Activated CD4-positive, alpha-beta T cell treated with anti-CD3 and anti-CD28 coated beads, Interleukin-2, Interleukin-4, amounts not matched to agents 100 ng/mL and 50 ng/mL, durations not matched to agents 16 hours and 8 hours (primary cell): ENCODE measurements at regions not wholly inside any gene's neighbourhood (a gene's known extent, or its start where the extent isn't known, plus 50 kb on each side); places are given as distances from the start of the nearest gene placed in this dataset.

Experiments
- DNase-seq: peaks from one replicate; pipeline ENCODE4 v3.0.0-alpha.2; 2020; ENCODE audit warnings: low spot score

DNA sequence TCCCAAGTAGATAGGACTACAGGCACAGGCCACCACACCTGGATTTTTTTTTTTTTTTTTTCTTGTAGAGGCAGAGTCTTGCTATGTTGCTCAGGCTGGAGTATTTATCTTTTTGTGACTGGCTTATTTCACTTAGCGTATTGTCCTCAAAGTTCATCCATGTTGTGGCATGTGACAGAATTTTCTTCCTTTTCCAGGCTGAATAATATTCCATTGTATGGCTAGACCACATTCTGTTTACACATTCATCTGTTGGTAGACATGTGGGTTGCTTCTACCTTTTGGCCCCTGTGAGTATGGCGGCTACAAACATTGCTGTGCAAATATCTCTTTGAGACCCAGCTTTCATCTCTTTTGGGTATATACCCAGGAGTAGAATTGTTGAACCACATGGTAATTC lies 160.2 kb upstream of the SMAD3 start:
- DNase-seq, result no peak

DNA sequence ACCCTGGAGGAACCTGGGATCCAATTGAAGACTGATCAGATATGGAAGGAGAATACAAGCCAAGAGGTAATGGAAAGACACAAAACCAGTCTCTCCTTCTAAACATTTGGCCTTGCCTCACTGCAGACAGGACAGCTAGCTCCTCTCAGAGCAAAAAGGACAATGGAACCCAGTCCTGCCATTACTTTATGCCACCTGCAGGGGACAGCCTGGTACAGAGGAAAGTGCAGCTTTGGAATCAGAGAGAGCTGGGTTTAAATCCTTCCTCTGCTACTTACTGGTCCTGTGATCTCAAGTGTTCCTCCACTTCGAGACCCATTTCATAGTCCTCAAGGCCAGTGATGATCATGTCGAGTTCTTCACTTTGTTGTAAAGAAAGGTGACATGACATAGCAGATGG lies 159.4 kb upstream of the SMAD3 start:
- DNase-seq, result no peak

DNA sequence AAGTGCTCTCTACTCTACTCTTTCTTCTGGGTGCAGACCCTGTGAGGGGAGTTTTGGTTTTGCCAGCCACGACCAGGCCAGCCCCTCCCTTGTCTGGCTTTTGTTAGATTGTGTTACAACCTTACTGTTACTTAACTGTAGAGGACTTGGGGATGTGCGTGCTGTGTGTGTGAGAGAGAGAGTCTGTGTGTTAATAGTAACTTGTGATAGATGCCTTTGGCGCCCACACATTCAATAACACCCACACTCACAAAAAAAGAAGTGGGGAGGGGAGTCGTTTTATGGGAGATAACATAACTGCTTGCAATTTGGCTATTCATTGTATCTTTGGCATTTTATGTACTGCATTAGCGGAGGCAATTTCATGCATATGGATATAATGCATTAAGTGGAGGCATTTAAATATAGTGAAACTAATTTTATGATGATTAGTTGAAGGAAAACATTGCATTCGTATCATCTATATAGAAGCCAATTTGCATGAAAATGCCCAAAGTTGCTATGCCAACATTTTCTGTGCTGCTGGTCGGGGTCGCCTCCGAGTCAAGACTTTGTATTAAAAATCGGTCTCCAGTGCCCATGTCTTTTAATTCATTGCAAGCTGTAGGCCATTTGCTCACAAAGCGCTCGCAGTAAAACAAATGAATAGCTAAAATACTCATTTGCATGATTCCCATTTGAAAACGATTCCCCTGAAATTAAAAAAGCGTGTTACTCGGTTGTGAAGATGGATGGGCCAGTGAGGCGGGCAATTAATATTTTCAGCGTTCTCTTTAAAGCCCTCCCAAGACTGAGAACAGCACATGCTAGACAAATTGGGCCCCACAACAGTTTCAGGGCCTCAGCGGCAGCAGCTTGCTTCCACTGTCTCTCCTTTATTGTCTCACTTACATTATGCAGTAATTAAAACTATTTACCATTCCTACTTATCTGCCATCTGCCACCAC lies 158.5 kb upstream of the SMAD3 start:
- DNase-seq, result no peak

DNA sequence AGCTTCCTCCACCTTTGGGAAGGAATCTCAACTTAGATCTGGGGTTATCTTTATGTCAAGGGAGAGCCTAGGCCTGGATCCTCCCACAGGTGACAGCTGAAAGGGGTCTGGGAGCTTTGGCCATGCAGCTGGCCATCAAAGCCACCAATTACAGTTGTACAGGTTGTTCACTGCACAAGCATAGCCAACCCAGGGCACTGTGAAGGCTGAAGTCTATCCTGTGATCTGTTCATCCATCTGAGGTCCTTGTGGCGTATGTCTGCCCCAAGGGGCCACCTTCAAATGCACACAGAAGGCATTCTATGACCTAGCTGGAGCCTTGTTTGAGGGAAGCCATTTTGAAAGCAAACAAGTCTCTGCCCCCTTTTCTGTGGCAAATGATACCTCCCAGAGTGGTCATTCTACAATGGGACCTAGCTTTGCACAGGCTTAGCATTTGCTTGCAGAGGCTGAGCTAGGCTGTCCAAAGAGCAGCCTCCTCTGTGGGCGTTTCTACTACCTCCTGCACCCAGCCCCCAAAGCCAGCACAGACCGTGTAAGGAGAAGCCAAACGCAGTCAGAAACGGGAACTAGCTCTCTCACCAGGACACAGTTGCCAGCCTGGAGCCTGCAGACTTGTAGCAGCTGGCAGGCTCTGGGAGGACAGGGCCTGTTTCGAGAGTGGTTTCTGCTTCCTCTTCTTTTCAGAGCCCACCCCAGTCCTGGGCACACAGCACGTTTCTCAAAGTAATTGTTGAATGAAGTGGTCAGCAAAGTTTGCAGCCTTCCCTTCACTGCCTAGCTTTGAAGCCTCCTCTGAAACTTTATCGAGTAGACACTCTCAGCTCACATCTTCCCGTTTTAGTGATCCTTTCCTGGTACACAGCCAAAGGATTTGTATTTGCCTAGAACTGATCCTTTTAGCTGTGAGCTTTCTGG lies 157.3 kb upstream of the SMAD3 start:
- no peak for DNase-seq

DNA sequence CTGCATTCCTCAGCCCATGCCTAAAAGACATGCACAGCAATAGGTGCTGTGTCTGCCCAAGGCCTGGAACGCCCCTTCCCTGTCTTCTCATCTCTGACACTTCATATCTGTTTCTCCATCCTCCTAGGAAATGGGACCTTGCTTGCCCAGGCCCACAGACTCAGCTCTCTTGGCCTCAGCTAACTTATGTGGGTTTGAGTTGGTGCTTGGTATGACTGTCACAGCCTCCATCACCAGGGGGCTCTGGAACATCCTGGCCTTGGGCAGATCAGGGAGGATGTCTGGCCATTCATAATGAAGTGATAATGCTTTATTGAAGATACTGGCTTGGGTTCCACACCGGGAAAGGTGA lies 156.7 kb upstream of the SMAD3 start:
- DNase-seq, result no peak

DNA sequence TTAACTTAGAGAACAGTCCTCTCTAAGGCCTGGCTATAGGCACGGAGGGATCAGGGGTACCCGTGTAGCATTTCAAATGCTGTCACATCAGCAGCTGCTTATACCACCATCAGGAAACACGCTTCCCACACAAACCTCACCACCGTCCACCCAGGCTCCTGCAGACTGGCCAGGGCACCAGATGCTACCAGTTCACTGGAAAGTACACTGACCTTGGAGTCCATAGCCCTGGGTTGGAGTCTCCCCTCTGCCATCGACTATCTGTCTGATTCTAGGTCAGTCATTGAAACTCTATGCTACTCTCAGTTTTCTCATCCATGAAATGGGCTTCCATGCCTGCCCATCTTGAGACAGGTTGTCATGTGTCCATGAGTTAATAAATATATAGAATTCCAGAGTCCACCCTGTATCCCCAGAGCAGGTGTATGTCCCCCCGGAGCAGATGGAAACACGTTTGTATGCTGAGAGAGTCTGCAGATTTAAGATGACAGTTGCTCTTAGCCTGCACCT lies 156.0 kb upstream of the SMAD3 start:
- DNase-seq, result no peak

DNA sequence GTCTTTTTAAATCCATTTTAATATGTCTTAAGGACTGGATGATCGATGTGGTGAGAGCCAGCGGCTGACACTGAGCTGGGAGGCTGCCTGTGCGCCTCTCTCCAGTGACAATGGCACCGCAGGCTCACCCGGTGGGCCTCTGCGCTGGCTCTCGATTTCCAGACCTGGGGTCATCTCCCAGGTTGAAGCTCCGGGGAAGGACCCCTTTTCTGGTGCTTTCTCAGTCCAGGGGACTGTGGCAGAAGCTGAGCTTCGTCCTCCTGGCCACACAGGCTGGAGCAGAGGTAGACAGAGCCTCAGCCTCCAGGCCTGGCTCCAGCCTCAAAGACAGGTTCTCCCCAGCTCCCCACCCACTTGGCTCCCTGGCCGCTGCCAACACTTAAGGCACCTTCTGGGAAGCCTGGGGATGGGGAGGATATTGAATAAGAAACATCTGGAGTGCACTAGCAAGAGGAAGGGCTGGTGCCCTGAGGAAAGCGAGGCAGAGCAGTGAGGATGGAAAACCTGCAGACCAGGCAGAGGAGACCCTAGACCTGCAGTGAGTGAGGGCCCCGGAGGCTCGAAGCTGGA lies 154.2 kb upstream of the SMAD3 start:
- no peak for DNase-seq

DNA sequence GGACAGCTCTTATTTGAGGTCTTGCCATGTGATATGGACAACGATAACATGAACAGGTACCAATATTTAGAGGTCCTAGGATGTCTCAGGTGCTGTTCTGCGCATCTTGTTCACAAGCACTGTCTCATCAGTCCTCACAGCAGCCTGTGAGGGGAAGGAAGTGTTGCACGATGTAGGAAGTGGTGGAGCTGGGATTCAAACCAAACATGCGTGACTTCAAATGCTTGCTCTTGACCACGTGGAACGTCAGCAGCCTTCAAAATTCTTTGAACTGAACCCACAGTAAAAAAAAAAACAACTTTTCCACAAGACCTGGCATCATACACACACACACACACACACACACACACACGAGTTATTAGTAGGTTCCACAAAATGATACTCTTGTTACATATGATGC lies 153.4 kb upstream of the SMAD3 start:
- no peak for DNase-seq

DNA sequence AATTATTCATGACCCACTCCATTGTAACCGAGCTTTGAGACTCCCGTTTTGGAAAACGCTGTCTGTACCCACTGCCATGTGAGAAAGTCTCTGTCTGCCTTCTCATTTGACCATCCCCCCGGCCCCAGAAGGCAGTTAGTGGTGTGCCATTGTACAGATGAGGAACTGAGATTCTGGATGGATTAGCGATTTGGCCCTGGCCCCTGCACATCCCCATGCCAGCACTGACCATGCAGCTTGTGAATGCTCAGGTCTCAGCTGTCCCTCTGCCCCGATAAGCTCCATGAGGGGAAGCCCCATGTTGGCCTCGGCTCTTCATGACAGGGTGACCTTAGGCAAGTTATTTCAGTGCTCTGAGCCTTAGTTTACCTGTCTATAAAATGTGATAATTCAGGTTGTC lies 153.0 kb upstream of the SMAD3 start:
- no peak for DNase-seq

DNA sequence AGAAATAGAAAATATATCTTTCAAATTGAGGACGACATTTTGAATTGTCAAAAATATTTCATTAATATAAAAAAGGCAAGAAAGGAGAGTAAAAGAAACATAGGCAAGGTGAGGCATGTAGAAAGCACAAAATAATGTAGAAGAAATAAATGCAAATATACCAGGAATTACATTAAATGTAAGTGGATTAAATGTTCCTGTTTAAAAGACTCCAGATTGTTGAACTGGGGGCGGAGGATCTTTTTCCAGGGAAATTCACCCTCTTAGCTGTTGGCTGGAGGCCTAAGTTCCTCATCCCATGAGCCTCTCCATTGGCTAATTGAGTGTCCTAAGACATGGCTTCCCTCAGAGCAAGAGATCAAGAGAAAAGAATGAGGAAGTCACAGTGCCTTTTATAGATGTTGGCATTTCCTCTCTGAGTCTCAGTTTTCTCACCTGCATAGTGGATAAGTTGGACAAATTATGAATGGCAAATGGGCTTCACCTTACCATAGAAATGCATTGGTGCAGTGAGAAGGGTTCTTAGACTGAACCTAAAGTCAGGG lies 147.4 kb upstream of the SMAD3 start:
- DNase-seq, result no peak

DNA sequence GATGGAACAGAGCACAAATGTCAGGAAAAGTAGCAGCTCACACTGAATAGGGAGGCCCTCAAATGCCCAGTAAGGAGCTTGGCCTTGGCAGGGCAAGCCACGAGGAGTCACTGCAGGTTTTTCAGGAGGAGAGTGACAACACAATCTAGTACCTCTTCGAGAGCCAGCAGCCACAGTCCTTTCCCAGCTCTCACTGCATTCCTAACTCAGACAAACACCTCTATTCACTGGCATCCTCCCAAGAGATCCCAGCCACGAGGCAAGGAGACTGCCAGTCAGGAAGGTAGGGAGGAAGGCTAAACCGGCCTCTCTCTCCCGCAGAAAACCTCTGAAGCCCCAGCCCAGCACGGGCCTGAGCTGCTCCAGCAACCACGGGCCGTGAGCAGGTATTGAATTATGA lies 146.0 kb upstream of the SMAD3 start:
- no peak for DNase-seq

DNA sequence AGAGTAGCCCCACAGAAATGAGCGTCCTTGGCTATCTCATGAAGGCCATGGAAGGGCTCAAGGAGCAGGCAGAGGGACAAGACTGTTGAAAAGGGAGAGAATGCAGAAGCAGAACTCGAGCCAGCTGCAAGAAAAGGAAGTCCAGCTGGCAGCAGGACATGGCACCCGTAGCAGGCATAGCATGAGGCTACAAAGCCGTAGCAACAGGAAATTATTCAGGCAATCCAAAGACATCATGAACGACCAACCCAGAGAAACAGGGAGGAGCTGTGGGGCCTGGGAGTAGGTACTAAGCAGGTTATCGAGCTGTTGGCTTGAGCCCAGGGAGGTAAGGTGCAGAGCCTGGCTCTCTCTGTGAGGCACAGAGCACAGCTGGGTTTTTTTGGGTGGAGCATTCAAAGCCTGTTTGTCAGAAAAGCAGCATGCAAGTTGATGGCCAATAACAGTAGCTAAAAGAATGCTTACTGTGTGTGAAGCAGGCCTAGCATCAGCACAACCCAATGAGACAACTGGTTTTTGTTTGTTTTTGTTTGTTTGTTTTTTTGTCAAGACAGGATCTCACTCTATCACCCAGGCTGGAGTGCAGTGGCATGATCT lies 144.0 kb upstream of the SMAD3 start:
- no peak for DNase-seq

DNA sequence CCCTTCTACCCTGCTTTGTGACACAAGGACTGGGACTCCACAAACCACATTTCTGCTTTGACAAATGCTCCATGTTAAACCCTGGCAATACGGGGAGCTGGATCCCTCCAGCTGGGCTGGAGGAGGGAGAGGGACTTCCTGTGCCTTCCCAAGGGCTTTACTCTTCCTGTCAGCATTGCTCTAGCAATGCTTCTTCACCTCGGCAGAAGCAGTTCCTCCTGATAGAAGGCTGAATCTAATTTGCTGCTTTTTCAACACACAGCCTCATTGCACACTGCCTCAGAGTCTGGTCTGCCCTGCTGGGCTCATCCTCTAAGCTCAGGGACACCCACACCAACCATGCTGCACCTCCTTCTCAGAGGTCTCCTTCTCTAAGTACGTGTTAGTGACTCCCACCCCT lies 142.8 kb upstream of the SMAD3 start:
- no peak for DNase-seq

DNA sequence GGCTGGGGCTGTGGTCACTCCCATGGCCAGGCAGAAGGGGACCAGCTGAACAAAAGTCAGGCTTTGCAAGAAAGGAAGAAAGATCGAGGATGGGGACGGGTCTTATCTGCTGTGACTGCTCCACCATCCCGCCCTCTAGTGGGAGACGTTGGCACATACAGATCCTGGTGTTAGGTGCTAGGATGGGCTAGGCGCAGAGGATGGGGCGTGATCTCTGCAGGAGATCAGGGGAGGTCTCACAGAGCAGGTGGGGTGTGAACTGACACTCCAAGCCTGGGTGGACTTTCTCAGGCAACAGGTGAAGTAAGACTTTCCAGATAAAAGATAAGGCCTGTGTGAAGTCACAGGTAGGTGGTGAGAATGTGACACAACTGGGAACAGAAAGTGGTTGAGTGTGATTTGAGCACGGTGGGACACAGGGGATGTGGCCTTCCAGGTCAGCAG lies 141.9 kb upstream of the SMAD3 start:
- peak; percentile 30 for DNase-seq

DNA sequence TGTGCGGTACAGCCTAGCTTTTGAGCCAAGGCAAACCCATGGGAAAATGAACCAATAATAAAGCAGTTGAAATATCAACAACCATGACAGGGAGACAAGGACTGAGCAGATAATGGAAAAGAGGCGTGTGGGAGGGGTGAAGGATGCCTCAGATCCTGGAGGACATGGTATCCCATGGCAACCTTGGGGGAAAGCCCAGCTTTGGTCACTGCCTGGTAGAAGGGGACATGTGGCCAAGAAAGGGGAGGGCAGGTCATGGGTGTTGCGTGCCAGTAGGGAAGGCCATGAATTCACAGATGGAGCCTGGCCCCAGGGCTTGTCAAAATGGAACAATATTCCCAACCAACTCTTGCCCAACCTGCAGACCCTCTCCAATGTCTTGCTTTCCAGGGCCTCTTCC lies 140.5 kb upstream of the SMAD3 start:
- no peak for DNase-seq

DNA sequence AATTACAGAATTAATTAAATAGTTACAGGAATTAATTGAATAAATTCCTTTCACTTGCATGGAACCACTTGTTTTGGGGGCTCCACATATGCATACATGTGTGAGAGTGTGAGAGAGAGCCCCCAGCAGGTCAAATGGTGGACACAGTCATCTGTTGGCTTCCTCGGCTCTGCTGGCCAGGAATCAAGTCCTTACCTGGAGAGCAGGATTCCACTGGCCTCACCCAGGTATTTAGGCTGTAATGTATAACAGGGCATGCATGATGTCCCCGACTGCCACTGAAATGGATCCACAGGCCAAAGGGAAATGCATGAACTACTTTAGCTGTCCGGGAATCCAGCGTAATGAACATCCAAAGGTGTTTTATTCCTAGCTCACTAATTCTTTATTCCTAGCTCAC lies 139.7 kb upstream of the SMAD3 start:
- no peak for DNase-seq

DNA sequence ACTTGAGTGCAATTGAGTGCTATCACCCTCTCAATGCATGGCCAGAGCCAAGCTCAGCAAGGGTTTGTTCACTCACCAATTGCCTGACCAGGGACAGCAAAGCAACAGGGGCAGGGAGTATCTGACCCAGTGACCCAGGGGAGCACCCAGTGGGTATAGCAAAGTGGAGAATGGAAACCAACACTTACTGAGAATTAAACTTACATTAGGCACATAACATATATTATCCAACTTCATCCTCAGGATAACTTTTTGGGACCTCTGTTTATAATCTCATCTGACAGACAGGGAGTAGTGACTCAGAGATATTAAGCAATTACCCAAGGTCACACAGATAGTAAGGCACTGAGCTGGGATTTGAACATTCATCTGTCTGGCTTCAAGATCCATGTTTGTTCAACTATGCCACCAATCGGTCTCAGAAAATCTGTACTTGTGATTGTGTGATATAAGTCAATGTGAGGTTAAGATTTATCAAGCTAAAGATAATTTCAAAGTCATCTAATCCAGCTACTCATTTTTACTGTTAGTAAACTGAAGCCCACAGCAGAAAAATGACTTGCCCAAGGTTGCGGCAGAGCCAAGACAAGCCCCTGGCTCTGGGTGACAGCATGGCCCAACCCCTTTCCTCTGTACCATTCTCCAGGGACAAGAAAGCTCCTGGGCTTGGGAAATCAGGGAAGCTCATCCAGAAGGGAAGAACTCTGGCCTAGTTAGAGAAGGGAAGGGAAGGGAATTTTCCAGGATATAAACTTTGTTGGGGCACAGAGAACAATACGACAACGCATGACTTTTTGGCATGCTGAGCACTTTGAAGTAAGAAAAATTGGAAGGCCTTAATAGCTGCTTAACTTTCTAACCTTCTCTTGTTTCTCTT lies 138.0 kb upstream of the SMAD3 start:
- DNase-seq, result no peak

DNA sequence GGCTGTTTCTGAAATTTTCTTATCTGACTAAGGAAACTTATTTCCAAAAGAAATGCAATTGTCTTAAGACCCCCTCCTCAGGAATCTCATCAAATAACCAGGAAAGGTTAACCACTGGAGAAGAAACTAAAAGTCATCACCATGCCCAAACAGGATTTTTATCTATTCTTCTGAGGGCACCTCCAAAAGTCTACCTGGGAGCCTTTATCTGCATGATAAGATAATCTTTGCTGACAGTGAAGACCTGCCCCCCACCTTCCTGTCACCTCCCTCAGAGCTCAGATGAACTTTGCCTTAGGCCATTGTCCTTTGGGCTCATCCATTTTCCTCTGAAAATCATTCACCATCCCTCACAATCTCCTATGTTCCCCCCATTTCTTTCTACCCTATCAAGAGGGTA lies 137.3 kb upstream of the SMAD3 start:
- DNase-seq, result no peak

DNA sequence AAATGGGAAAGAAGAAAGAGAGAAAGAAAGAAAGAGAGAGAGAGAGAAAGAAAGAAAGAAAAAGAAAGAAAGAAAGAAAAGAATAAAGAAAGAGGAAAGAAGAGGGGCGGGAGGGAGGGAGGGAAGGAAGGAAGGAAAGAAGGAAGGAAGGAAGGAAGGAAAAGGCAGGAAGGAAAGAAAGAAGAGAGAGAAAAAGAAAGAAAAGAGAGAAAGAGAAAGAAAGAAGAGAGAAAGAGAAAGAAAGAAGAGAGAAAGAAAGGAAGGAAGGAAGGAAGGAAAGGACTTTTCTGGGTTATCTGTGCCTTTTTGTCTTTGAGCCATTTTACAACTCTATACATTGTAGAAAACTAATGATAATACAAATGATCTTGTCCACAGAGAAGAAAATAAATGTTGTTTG lies 136.6 kb upstream of the SMAD3 start:
- no peak for DNase-seq

DNA sequence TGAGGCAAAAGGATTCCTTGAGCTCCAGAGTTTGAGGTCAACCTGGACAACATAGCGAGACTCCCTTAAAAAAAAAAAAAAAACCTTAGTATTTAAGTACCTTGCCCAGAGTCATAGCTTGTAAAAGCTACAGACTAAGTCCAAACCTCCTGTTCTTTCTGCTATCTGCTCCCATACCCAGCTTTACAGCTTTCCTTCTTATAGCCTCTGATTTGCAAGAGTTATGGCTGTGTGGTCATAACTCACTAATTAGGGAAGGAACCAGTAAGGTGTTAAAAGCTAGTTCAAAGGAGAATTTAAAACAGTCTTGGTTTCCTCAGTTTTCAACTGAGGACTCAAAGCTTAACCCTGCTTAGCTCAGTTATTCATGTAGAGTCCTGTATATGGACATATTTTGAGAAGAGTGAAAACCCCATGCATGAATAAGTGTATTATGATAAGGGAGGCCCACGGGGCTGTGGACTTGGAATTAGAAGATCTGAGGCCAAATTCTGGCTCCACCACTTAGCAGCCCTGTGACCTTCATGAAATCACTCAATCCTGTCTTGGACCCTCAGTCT lies 135.5 kb upstream of the SMAD3 start:
- DNase-seq, result no peak
